H9 (cell line): ENCODE measurements at regions not wholly inside any gene's neighbourhood (a gene's known extent, or its start where the extent isn't known, plus 50 kb on each side); places are given as distances from the start of the nearest gene placed in this dataset.

Experiments
- DNase-seq: peaks from one replicate; pipeline ENCODE4 v3.0.0-alpha.2; 2017
- H2AFZ ChIP-seq: one replicate; pipeline ENCODE4 v1.6.1; 2013; ENCODE audit warnings: mild to moderate bottlenecking, low read length, control low read depth, moderate library complexity
- H2AK5ac ChIP-seq: 2 replicates; pipeline ENCODE4 v1.6.1; 2013; ENCODE audit warnings: low read length, control low read depth, mixed read lengths; ENCODE audit not compliant: insufficient read length
- H2BK120ac ChIP-seq: one replicate; pipeline ENCODE4 v1.6.1; 2013; ENCODE audit warnings: low read depth, mild to moderate bottlenecking, low read length, control low read depth, inconsistent platforms; ENCODE audit not compliant: poor library complexity, severe bottlenecking
- H2BK12ac ChIP-seq: 2 replicates; pipeline ENCODE4 v1.6.1; 2013; ENCODE audit warnings: low read length, control low read depth, mixed read lengths, low read depth; ENCODE audit not compliant: insufficient read length
- H2BK15ac ChIP-seq: 2 replicates; pipeline ENCODE4 v1.6.1; 2013; ENCODE audit warnings: low read depth, low read length, control low read depth
- H2BK20ac ChIP-seq: one replicate; pipeline ENCODE4 v1.6.1; 2013; ENCODE audit warnings: low read depth, mild to moderate bottlenecking, low read length, control low read depth, inconsistent platforms; ENCODE audit not compliant: poor library complexity, severe bottlenecking
- H2BK5ac ChIP-seq: 2 replicates; pipeline ENCODE4 v1.6.1; 2013; ENCODE audit warnings: low read length, control low read depth, mixed read lengths; ENCODE audit not compliant: insufficient read length
- H3K14ac ChIP-seq: 2 replicates; pipeline ENCODE4 v1.6.1; 2013; ENCODE audit warnings: low read length, control low read depth; ENCODE audit not compliant: insufficient read depth
- H3K18ac ChIP-seq: 2 replicates; pipeline ENCODE4 v1.6.1; 2013; ENCODE audit warnings: low read depth, mild to moderate bottlenecking, mixed read lengths, low read length, control low read depth; ENCODE audit not compliant: insufficient read length
- H3K23ac ChIP-seq: 2 replicates; pipeline ENCODE4 v1.6.1; 2013; ENCODE audit warnings: low read length, control low read depth, mixed read lengths, low read depth; ENCODE audit not compliant: insufficient read length
- H3K23me2 ChIP-seq: 2 replicates; pipeline ENCODE4 v1.6.1; 2013; ENCODE audit warnings: low read depth, mild to moderate bottlenecking, mixed read lengths, low read length, control low read depth; ENCODE audit not compliant: insufficient read length, poor library complexity, severe bottlenecking
- H3K27ac ChIP-seq: 2 replicates; pipeline ENCODE4 v1.5.1; 2013; ENCODE audit warnings: low read length, control low read depth, mixed read lengths, low read depth; ENCODE audit not compliant: insufficient read length
- H3K27me3 ChIP-seq: 2 replicates; pipeline ENCODE4 v1.6.1; 2013; ENCODE audit warnings: low read length, control low read depth, inconsistent platforms; ENCODE audit not compliant: insufficient read depth
- H3K4ac ChIP-seq: 2 replicates; pipeline ENCODE4 v1.6.1; 2013; ENCODE audit warnings: low read depth, mild to moderate bottlenecking, control low read depth, inconsistent platforms, low read length, moderate library complexity
- H3K4me1 ChIP-seq: 2 replicates; pipeline ENCODE4 v1.6.1; 2013; ENCODE audit warnings: low read length, control low read depth, inconsistent platforms; ENCODE audit not compliant: insufficient read depth
- H3K4me2 ChIP-seq: 2 replicates; pipeline ENCODE4 v1.6.1; 2013; ENCODE audit warnings: low read length, control low read depth, mixed read lengths; ENCODE audit not compliant: insufficient read length, insufficient read depth
- H3K56ac ChIP-seq: 2 replicates; pipeline ENCODE4 v1.6.1; 2013; ENCODE audit warnings: low read depth, mild to moderate bottlenecking, mixed read lengths, low read length, control low read depth; ENCODE audit not compliant: insufficient read length
- H3K79me1 ChIP-seq: 2 replicates; pipeline ENCODE4 v1.6.1; 2013; ENCODE audit warnings: low read depth, mild to moderate bottlenecking, moderate library complexity, low read length, control low read depth, inconsistent platforms; ENCODE audit not compliant: insufficient read depth, poor library complexity, severe bottlenecking
- H3K79me2 ChIP-seq: 2 replicates; pipeline ENCODE4 v1.6.1; 2013; ENCODE audit warnings: low read length, control low read depth, inconsistent platforms; ENCODE audit not compliant: insufficient read depth
- H3K9ac ChIP-seq: 2 replicates; pipeline ENCODE4 v1.6.1; 2013; ENCODE audit warnings: low read length, control low read depth, mixed read lengths; ENCODE audit not compliant: insufficient read length; ENCODE audit errors: extremely low read depth
- H3K9me3 ChIP-seq: one replicate; pipeline ENCODE4 v1.6.1; 2013; ENCODE audit warnings: low read depth, low read length, inconsistent platforms; ENCODE audit not compliant: control insufficient read depth
- H3T11ph ChIP-seq: one replicate; pipeline ENCODE4 v1.6.1; 2013; ENCODE audit warnings: mild to moderate bottlenecking, low read length, control low read depth, inconsistent platforms
- H4K20me1 ChIP-seq: one replicate; pipeline ENCODE4 v1.6.1; 2013; ENCODE audit not compliant: control insufficient read depth, insufficient read length, insufficient read depth
- H4K5ac ChIP-seq: 2 replicates; pipeline ENCODE4 v1.6.1; 2013; ENCODE audit warnings: low read depth, mild to moderate bottlenecking, mixed read lengths, low read length, control low read depth; ENCODE audit not compliant: insufficient read length
- H4K8ac ChIP-seq: replicated peaks from 2 replicates; pipeline ENCODE4 v1.6.1; 2013; ENCODE audit warnings: low read length, control low read depth, mixed read lengths, low read depth; ENCODE audit not compliant: insufficient read length
- H4K91ac ChIP-seq: 2 replicates; pipeline ENCODE4 v1.6.1; 2013; ENCODE audit warnings: low read depth, mild to moderate bottlenecking, moderate library complexity, mixed read lengths, low read length, control low read depth; ENCODE audit not compliant: insufficient read length
- H3K27ac Mint-ChIP-seq, 3 experiments: 2 replicates in 2 of 3; 3 replicates in 1 of 3; pipeline ENCODE4 v1.8.0; 2020 to 2021; ENCODE audit warnings: mixed read lengths in 3 of 3, mild to moderate bottlenecking in 1 of 3, moderate library complexity in 1 of 3
- H3K27me3 Mint-ChIP-seq: 2 replicates; pipeline ENCODE4 v1.8.0; 2021; ENCODE audit warnings: low read depth, mild to moderate bottlenecking, moderate library complexity, mixed read lengths
- H3K36me3 Mint-ChIP-seq, 3 experiments: 2 replicates in 2 of 3; 3 replicates in 1 of 3; pipeline ENCODE4 v1.8.0; 2020 to 2021; ENCODE audit warnings: low read depth in 3 of 3, mixed read lengths in 3 of 3; ENCODE audit not compliant: insufficient read depth in 1 of 3
- H3K4me1 Mint-ChIP-seq, 2 experiments: 2 replicates each; pipeline ENCODE4 v1.8.0; 2020; ENCODE audit warnings: mixed read lengths in 2 of 2
- H3K4me3 Mint-ChIP-seq, 2 experiments: 2 replicates in 1 of 2; 3 replicates in 1 of 2; pipeline ENCODE4 v1.8.0; 2020 to 2021; ENCODE audit warnings: mild to moderate bottlenecking in 2 of 2, mixed read lengths in 2 of 2, moderate library complexity in 1 of 2
- H3K9me3 Mint-ChIP-seq, 2 experiments: 2 replicates in 1 of 2; 3 replicates in 1 of 2; pipeline ENCODE4 v1.8.0; 2020; ENCODE audit warnings: mild to moderate bottlenecking in 2 of 2, mixed read lengths in 2 of 2, moderate library complexity in 1 of 2
- CTCF ChIP-seq: fragments of 200-600 bp; sonication (generic); conservative IDR thresholded peaks from 3 replicates; pipeline ENCODE4 v1.8.0; 2021; ENCODE audit warnings: antibody characterized with exemption, mild to moderate bottlenecking
- WGBS: extraction: QIAGEN DNeasy Blood & Tissue Kit; methylation state at CpG from one replicate; pipeline ENCODE4 v1.1.7; 2013; ENCODE audit warnings: missing lambda C conversion rate, low lambda C conversion rate, mixed read lengths; ENCODE audit not compliant: insufficient read length; ENCODE audit errors: extremely low coverage; 5-methylcytosine and 5-hydroxymethylcytosine counted together

GRCh38 chr2:238700117-238700457 is 147.8 kb upstream of the TWIST2 start:
- no peak overlapping the region for H4K91ac ChIP-seq
- H2BK12ac ChIP-seq: no peak overlapping the region
- no peak overlapping the region for H3K18ac ChIP-seq
- H2BK20ac ChIP-seq: no peak overlapping the region
- no peaks in the 10 kb centered on the region for H3K79me1 ChIP-seq
- no peak overlapping the region for H3K27ac ChIP-seq
- Mint-ChIP-seq H3K4me1 (no peaks in the 10 kb centered on the region), H3K36me3 (no peaks in the 10 kb centered on the region), H3K9me3 (no peaks in the 10 kb centered on the region), H3K27me3 (peaks cover 11% of the 10 kb centered on the region), H3K4me3 (no peak overlapping the region), H3K27ac (no peak overlapping the region)
- no CpG with 5 or more reads among the region's 11 CpGs for WGBS
- no peak overlapping the region for H3K9ac ChIP-seq
- no peak overlapping the region for H2AK5ac ChIP-seq
- no peak overlapping the region for H4K8ac ChIP-seq
- H4K5ac ChIP-seq: no peak overlapping the region
- H3K79me2 ChIP-seq: no peaks in the 10 kb centered on the region
- no peak overlapping the region for H3K4ac ChIP-seq
- H2AFZ ChIP-seq: no peak overlapping the region
- H4K20me1 ChIP-seq: no peaks in the 10 kb centered on the region
- no peaks in the 10 kb centered on the region for H3K27me3 ChIP-seq
- H2BK5ac ChIP-seq: no peak overlapping the region
- H2BK15ac ChIP-seq: no peak overlapping the region
- H3K9me3 ChIP-seq: no peaks in the 10 kb centered on the region
- no peak overlapping the region for H3T11ph ChIP-seq
- no peak overlapping the region for H3K14ac ChIP-seq
- no peak overlapping the region for H2BK120ac ChIP-seq
- no peak overlapping the region for H3K56ac ChIP-seq
- no peak for DNase-seq
- no peak overlapping the region for H3K4me2 ChIP-seq
- H3K23me2 ChIP-seq: no peaks in the 10 kb centered on the region
- no peak overlapping the region for H3K23ac ChIP-seq
- TF ChIP-seq CTCF: no peak
- H3K4me1 ChIP-seq: no peaks in the 10 kb centered on the region
